ENCODE measurements at regions not wholly inside any gene's neighbourhood (a gene's known extent, or its start where the extent isn't known, plus 50 kb on each side); places are given as distances from the start of the nearest gene placed in this dataset.

DNA sequence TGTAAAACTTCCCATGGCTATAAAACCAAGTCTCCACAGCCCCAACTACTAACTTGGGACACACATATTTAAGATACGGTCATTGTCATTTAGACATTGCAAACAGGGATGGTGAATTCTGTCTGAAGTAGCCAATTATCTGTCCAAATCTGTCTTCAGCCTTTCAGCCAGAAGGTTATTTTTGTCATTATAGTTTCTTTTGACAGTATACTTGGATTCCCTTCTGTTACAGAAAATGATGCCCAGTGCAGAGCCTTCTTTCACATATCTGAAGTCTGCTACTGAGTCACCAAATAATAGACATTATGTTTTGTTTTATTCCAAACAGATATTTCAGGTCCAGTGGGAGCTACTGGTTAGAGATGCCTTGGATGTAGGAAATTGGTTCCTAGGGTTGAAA lies 452.4 kb upstream of the HTR2A start:
- Histone ChIP-seq H2AFZ (ENCODE audit: low read depth, low read length) (no peak overlapping the region), H3K9me3 (ENCODE audit: low read length) (no peaks in the 10 kb centered on the region), H3K27me3 (ENCODE audit: insufficient read depth, low read depth, low read length) (no peaks in the 10 kb centered on the region), H3K4me2 (ENCODE audit: low read length) (no peak overlapping the region), H3K4me3 (ENCODE audit: low read length) (no peak overlapping the region), H3F3A (ENCODE audit: insufficient read depth, low read length, poor library complexity, severe bottlenecking) (no peaks in the 10 kb centered on the region), H3K79me2 (replicated peaks; ENCODE audit: insufficient read depth, low read length) (no peaks in the 10 kb centered on the region), H4K20me1 (ENCODE audit: insufficient read depth) (no peaks in the 10 kb centered on the region), H3K9ac (ENCODE audit: low read length) (no peak overlapping the region), H3K27ac (ENCODE audit: low read length) (no peak overlapping the region), H3K36me3 (ENCODE audit: insufficient read depth, low read length) (no peaks in the 10 kb centered on the region), H3K9me2 (ENCODE audit: insufficient read depth, low read length) (no peaks in the 10 kb centered on the region)
- TF ChIP-seq RAD21 (conservative IDR thresholded peaks at IDR 0.05) (no peak), EP300 (conservative IDR thresholded peaks at IDR 0.05; ENCODE audit: poor library complexity, severe bottlenecking) (no peak), SMC3 (conservative IDR thresholded peaks at IDR 0.05; ENCODE audit: poor library complexity) (no peak), EZH2 (IDR thresholded peaks at IDR 0.05; ENCODE audit: borderline replicate concordance, insufficient read depth, low read length, poor library complexity, severe bottlenecking) (no peak), POLR2AphosphoS5 (IDR thresholded peaks at IDR 0.05) (no peak), MXI1 (conservative IDR thresholded peaks at IDR 0.05; ENCODE audit: poor library complexity, severe bottlenecking) (no peak), TAF1 (IDR thresholded peaks at IDR 0.05; ENCODE audit: low read depth) (no peak)
- TF ChIP-seq, protein P1, sequence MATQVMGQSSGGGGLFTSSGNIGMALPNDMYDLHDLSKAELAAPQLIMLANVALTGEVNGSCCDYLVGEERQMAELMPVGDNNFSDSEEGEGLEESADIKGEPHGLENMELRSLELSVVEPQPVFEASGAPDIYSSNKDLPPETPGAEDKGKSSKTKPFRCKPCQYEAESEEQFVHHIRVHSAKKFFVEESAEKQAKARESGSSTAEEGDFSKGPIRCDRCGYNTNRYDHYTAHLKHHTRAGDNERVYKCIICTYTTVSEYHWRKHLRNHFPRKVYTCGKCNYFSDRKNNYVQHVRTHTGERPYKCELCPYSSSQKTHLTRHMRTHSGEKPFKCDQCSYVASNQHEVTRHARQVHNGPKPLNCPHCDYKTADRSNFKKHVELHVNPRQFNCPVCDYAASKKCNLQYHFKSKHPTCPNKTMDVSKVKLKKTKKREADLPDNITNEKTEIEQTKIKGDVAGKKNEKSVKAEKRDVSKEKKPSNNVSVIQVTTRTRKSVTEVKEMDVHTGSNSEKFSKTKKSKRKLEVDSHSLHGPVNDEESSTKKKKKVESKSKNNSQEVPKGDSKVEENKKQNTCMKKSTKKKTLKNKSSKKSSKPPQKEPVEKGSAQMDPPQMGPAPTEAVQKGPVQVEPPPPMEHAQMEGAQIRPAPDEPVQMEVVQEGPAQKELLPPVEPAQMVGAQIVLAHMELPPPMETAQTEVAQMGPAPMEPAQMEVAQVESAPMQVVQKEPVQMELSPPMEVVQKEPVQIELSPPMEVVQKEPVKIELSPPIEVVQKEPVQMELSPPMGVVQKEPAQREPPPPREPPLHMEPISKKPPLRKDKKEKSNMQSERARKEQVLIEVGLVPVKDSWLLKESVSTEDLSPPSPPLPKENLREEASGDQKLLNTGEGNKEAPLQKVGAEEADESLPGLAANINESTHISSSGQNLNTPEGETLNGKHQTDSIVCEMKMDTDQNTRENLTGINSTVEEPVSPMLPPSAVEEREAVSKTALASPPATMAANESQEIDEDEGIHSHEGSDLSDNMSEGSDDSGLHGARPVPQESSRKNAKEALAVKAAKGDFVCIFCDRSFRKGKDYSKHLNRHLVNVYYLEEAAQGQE (IDR thresholded peaks at IDR 0.05; ENCODE audit: borderline replicate concordance) = no peak
- TF ChIP-seq, protein P2, sequence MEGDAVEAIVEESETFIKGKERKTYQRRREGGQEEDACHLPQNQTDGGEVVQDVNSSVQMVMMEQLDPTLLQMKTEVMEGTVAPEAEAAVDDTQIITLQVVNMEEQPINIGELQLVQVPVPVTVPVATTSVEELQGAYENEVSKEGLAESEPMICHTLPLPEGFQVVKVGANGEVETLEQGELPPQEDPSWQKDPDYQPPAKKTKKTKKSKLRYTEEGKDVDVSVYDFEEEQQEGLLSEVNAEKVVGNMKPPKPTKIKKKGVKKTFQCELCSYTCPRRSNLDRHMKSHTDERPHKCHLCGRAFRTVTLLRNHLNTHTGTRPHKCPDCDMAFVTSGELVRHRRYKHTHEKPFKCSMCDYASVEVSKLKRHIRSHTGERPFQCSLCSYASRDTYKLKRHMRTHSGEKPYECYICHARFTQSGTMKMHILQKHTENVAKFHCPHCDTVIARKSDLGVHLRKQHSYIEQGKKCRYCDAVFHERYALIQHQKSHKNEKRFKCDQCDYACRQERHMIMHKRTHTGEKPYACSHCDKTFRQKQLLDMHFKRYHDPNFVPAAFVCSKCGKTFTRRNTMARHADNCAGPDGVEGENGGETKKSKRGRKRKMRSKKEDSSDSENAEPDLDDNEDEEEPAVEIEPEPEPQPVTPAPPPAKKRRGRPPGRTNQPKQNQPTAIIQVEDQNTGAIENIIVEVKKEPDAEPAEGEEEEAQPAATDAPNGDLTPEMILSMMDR (IDR thresholded peaks at IDR 0.05; ENCODE audit: poor library complexity, severe bottlenecking) = no peak

DNA sequence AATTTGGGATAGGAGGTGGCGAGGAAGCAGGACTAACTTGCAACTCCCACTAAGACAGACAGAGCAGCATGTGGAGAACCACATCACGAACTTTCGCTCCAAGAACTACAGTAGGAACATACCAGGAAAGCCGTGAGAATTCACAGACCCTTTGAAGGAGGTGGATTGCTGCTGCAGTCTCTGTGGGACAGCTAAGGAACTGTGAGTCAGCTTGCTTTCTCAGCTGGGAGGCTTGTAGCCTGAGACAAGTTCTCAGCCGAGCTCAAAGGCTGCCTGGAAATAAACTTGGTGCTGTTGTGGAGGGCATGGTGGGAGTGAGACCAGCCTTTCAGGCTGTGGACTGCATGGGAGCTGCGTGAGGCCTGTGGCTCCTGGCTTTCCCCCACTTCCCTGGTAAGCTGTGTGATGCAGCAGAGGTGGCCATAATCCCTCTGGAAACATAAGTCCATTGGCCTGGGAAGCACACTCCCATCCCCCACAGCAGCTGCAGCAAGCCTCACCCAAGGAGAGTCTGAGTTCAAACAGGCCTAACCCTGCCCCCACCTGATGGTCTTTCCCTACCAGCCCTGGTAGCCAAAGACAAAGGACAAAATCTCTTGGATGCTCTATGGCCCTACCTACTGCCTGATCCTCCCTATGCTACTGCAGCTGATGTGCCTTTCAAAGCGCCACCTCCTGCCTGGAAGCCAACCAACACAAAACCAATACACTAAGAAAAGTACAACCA lies 441.1 kb upstream of the HTR2A start:
- Histone ChIP-seq H4K20me1 (ENCODE audit: insufficient read depth) (no peaks in the 10 kb centered on the region), H3K36me3 (ENCODE audit: insufficient read depth, low read length) (no peaks in the 10 kb centered on the region), H3F3A (ENCODE audit: insufficient read depth, low read length, poor library complexity, severe bottlenecking) (no peaks in the 10 kb centered on the region), H3K9me3 (ENCODE audit: low read length) (no peaks in the 10 kb centered on the region), H3K27me3 (ENCODE audit: insufficient read depth, low read depth, low read length) (no peaks in the 10 kb centered on the region), H2AFZ (ENCODE audit: low read depth, low read length) (no peak overlapping the region), H3K79me2 (replicated peaks; ENCODE audit: insufficient read depth, low read length) (no peaks in the 10 kb centered on the region), H3K4me2 (ENCODE audit: low read length) (no peak overlapping the region), H3K9me2 (ENCODE audit: insufficient read depth, low read length) (no peaks in the 10 kb centered on the region), H3K27ac (ENCODE audit: low read length) (no peak overlapping the region), H3K9ac (ENCODE audit: low read length) (no peak overlapping the region), H3K4me3 (ENCODE audit: low read length) (no peak overlapping the region)
- TF ChIP-seq, protein P1 (IDR thresholded peaks at IDR 0.05; ENCODE audit: borderline replicate concordance) = no peak
- TF ChIP-seq EP300 (conservative IDR thresholded peaks at IDR 0.05; ENCODE audit: poor library complexity, severe bottlenecking) (no peak), MXI1 (conservative IDR thresholded peaks at IDR 0.05; ENCODE audit: poor library complexity, severe bottlenecking) (no peak), TAF1 (IDR thresholded peaks at IDR 0.05; ENCODE audit: low read depth) (no peak), EZH2 (IDR thresholded peaks at IDR 0.05; ENCODE audit: borderline replicate concordance, insufficient read depth, low read length, poor library complexity, severe bottlenecking) (no peak), SMC3 (conservative IDR thresholded peaks at IDR 0.05; ENCODE audit: poor library complexity) (no peak), RAD21 (conservative IDR thresholded peaks at IDR 0.05) (no peak), POLR2AphosphoS5 (IDR thresholded peaks at IDR 0.05) (no peak)
- TF ChIP-seq, protein P2 (IDR thresholded peaks at IDR 0.05; ENCODE audit: poor library complexity, severe bottlenecking) = no peak

Measured in neural cell (in vitro differentiated cells).